Middle frontal gyrus (tissue), 1 donor: ENCODE measurements at regions not wholly inside any gene's neighbourhood (a gene's known extent, or its start where the extent isn't known, plus 50 kb on each side); places are given as distances from the start of the nearest gene placed in this dataset.
"Not testable (repeated sequence)": the region's sequence is repeated elsewhere in the genome, so short reads cannot be mapped to it uniquely, and the experiment has no call there.

Source experiments
- DNase-seq: peaks from one replicate; pipeline ENCODE4 v3.0.0-alpha.2; 2015; ENCODE audit warnings: low spot score; ENCODE audit errors: extremely low spot score

DNA sequence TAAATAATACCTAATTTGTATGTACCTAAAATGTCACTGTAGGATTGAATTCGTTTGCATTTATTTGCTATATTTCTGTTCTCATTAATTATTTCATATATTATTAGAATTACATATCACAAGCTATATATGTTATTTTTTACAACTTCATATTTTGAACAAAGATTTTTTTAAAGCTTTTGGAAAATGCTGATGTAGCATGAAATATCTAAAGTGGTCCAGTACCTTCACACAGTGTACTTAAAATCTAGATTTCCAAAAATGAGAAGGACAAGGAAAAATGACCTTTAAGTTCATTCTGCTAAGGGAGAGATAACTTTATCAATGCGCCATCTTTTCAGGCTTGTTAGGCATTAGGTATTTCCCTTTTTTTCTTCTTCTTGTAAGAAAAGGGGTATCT, 71.8 kb downstream of the LARP7 start:
- no peak for DNase-seq

DNA sequence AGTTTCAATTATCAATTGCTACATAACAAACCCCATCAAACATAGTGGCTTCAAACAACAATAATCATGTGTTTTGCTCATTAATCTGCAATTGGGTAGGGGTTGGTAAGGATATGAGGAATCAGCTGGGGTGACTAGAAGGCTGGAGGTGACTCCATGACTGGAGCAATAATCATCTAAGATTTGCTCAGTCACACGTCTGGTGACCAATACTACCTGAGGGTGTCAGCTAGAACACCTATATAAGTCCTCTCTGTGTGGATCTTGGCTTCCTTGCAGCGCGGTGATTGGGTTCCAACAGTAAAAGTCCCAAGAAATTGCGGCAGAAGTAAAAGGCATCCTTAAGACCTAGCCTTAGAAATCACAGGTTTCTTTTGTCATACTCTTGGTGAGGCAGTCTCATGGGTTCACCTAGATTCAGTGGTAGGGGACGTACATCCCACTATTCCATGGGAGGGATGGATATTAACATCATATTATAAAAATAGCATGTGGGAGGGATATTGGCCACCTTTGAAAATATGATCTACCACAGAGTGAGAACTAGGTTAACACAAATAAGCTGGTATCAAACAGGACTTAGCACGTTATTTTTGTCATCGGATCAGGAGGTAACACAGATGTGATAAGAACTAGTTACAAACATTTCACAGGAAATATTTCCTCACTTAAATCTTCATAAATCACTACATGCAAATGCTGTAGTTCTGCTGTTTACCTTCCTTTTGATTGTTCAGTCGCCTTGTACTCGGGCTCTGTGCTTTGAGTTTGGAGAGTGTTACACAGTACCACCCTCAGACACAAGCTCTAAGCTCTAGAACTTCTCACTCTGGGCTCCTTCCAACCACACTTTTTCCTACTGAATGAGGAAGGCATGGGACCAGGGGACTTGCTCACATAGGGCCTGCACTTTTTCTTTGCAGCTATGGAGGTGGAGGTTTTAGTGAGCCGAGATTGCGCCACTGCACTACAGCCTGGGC, 78.3 kb downstream of the LARP7 start:
- DNase-seq, result no peak

DNA sequence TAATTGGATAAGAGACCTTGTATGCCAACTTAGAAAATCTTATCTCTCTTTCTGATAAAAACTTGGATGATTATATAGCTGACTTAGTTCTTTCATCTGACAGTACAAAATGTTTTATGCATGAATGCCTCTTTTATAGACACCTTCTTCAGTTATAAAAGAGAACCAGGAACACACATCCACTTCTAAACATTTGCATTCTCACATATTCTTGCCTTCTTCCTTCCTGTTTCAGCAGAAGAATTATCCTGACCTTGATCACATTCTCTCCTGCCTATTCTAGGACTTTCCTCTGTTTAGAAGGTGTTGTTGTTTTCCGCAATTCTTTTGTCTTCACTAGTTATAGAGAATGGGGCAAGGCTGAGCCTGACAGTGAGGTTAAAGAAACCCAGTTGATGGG, 80.9 kb downstream of the LARP7 start:
- DNase-seq, result no peak

DNA sequence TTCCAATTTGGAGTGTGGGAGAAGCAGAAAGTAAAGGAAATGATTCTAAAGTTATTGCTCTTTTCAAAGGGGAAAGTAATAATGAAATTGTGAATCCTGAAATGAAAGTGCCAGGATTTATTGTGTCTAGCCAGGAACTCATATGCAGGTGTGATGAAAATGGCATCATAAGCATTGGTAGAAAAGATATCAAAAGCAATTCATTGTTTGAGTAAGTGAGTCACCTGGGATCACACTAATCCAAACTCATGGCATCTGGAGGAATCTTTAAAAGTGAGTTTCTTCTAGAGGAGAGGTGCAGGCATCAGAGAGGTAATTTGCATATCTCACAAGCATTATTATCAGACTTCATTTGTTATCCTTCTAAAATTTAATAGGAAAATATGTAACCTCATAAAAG, 84.7 kb downstream of the LARP7 start:
- no peak for DNase-seq

DNA sequence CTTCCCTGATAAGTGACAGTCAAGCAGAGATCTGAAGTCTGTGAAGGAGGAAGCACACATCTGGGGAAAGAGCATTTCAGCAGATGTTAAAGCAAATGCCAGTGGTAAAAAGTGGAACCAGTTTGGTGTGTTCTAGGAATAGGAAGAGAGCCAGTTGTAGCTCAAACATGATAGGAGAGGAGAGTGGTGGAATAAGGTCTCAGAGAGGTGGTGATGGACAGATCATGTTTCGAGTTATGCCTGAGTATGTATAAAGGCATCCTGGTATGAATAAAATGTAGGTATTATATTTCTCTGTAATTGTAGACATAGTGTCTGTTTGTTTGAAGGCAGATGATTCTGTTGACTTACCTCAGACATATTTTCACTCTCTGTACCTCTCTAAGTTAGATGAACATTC, 89.1 kb downstream of the LARP7 start:
- no peak for DNase-seq

DNA sequence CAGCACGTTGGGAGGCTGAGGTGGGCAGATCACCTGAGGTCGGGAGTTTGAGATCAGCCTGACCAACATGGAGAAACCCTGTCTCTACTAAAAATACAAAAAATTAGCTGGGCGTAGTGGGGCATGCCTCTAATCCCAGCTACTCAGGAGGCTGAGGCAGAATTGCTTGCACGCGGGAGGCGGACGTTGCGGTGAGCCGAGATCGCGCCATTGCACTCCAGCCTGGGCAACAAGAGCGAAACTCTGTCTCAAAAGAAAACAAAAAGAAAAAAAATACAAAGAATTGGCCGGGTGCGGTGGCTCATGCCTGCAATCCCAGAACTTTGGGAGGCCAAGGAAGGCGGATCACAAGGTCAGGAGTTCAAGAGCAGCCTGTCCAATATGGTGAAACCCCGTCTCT, 90.8 kb downstream of the LARP7 start:
- DNase-seq, result not testable (repeated sequence)

DNA sequence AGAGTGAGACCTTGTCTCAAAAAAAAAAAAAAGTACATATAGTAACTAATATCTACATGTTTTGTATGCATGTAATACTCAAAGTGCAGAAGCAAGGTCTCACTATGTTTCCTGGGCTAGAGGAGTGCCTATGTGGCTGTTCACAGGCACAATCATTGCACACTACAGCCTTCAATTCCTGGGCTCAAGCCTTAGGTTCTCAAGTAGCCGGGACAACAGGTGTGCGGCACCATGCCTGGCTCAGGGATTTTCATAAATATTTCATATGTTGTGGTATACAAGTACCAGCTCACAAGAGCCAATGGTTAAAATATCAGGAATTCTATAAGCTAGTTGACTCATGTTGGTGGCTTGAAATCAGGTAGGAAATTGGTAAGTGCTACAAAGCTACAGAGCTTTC, 94.8 kb downstream of the LARP7 start:
- DNase-seq, result no peak

DNA sequence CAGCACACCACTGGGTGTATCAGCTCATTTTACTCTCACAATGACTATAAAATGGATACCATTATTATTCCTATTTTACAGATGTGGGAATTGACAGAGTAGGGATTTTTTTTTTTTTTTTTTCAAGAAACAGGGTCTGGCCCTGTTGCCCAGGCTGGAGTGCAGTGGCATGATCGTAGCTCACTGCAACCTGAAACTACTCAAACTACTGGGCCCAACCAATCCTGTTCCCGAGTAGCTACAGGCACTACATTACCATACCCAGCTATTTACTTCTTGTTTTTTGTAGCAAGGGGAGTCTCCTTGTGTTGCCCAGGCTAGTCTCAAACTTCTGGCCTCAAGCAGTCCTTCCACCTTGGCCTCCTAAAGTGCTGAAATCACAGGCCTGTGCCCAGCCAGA, 95.2 kb downstream of the LARP7 start:
- DNase-seq, result no peak

DNA sequence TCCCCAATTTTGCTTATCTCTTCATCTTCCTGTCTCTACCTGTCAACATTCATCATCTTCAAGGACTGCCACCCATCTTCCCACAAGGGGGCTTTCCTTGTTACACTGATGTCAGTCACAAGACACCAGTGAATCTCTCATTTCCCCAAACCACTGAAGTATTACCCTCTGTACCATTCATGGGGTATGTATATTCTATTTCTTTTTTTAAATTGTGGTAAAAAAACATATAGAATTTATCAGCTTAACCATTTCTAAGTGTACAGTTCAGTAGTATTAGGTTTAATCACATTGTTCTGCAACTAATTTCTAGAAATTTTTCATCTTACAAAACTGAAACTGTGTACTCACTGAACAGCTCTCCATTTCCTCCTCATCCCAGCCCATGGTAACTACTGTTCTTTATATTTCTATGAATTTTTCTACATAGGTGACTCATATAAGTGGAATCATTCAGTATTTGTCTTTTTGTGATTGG, 98.6 kb downstream of the LARP7 start:
- DNase-seq, result no peak

DNA sequence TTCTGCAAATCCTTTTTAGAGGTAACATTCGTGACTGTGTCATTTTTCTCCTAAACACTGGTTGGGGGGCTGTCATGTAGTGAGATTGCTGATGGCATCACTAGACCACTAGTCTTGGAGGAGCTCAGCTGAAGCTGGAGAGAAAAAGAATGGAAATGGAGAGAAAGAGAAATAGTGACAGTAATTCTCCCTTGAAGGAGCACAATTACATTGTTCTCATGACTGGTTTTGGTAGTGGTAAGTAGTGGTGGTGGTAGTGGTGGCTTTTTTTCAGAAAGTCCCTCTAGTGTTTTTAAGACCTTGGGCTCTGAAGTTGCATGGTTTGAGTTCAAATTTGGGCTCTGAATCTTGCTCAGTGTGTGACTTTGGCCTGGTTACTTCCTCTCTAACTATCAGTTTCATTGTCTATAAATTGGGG, 99.8 kb downstream of the LARP7 start:
- no peak for DNase-seq

DNA sequence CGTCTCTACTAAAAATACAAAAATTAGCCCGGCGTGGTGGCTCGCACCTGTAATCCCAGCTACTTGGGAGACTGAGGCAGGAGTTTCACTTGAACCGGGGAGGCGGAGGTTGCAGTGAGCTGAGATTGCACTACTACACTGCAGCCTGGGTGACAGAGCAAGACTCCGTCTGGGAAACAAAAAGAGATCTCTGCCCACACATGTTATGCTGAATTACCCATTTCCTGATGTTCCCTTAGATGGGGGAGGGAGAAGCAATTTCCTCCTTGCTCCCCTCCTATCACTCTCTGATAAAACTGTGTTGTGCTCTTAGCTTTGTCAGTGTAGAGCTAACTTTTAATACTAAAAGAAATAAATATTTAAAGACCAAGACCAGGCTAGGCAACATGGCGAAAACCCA, 102.5 kb downstream of the LARP7 start:
- no peak for DNase-seq

DNA sequence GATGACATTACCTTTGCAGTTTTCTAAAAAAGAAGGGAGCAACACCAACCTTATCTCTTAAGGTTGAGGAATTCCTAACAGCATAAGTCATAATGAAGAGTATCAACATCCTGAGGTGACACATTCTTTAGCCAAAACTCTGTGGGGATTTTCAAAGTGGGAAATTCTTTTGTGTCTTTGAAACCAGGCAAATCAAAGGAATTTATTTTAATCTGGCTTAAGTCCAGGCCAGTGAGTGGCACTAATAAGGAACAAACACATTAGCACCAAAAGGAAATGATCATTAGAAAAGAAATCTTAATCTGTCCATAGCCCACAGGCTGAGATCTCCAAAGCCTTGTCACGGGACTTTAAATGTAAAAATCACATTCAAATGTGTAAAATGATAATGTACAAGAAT, 110.1 kb downstream of the LARP7 start:
- no peak for DNase-seq

DNA sequence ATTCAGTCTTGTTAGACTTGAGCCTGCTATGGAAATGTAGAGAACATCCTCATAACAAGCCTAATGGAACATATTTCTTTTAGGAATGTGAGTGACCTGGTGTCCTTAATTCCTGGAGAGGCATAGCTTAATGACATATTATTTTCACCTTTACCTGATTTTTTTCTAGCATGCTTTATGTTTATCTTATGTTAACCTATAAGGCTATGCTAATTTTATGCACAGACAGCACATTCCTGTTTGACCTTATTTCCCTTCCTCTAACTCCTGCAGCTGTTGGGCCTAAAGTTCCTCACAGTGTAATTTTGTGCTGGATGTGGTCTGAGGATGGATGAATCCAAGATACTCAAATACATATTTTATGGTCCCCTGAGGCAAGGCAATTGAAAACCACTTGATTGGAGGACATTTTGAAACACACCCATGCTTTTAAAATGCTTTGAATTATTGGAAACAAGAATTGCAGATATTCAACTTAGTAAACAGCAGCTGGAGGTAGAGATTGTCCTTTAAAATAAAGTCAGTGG, 111.5 kb downstream of the LARP7 start:
- DNase-seq, result no peak

DNA sequence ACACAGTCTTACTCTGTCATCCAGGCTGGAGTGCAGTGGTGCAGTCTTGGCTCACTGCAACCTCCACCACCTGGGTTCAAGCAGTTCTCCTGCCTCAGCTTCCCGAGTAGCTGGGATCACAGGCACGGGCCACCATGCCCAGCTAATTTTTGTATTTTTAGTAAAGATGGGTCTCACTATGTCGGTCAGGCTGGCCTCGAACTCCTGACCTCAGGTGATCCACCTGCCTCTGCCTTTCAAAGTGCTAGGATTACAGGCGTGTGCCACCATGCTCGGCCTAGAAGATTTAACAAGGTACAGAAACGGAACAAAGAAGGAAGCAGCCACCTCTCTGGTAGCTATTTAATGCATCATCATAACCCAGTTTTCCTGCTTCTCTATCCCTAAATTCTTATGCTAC, 113.8 kb downstream of the LARP7 start:
- DNase-seq, result not testable (repeated sequence)

DNA sequence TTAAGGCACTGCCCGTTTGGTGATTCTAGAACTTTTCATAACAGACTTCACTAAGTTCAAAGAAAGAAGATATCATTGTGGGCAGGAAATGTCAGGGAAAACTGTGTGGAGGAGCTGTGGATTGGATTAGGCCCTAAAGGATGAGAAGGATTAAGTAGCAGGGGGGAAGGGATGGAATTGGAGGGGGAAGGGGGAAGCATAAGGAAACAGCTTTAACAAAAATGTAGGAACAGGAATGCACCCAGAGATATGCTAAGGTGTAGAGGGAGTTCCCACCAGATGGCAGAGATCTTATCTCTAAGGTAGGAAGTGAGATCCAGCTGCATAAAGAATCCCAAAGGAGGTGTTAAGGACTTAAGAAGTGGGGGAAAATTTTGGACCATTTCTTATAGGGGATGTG, 114.5 kb downstream of the LARP7 start:
- DNase-seq, result no peak

DNA sequence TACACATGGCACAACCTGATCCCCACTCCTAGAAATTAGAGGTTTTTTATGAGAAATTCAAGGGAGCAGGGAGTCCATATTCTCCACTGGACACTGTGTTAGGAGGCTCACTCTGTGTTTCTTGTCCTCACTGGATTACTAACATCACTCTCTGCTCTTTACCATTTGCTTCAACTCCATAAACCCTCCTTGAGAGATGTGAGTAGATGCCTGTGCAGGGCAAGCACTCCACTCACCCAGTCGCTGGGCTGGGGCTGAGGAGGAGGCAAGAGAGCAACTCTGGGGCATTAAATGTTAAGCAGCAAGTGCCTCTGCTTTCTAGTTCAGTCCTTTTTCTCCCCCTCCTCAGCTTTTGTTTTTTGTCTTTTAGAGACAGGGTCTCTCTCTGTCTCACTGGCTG, 115.1 kb downstream of the LARP7 start:
- DNase-seq, result no peak

DNA sequence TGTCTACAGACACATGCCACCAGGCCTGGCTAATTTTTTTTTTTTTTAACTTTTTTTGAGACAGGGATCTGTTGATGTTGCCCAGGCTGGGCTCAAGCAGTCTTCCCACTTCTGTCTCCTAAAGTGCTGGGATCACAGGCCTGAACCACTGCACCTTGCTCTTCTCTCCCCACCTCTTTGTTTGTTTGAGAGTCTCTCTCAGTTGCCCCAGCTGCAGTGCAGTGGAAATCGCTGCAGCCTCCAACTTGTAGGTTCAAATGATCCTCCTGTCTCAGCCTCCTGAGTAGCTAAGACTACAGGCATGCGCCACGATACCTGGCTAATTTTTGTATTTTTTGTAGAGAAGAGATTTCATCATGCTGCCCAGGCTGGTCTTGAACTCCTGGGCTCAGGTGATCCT, 115.6 kb downstream of the LARP7 start:
- DNase-seq, result no peak

DNA sequence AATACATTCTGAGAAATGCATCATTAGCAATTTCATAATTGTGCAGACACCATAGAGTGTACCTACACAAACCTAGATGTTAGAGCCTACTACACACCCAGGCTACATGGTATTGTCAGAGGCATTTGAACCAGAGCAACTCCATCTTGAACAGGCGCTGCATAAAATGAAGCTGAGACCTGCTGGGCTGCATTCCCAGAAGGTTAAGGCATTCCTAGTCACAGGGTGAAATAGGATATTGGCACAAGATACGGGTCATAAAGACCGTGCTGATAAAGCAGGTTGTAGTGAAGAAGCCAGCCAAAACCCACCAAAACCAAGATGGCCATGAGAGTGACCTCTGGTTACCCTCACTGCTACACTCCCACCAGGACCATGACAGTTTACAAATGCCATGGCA, 116.4 kb downstream of the LARP7 start:
- no peak for DNase-seq

DNA sequence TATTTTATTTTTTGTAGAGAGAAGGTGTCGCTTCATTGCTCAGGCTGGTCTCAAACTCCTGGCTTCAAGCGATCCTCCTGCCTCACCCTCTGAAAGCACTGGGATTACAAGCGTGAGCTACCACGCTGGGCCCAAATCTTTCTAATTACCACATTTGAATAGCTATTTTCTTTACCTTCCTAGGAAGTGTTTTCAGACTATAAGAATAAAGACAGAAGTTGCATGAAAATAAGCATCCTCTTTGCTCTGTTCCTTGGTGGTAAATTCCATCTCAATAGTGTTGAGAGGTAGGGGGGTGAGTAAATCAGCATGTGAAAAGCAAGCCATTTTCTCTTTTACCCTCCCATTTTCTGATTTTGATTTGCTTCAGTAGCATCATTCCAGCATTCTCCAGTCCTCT, 122.4 kb downstream of the LARP7 start:
- DNase-seq, result no peak

DNA sequence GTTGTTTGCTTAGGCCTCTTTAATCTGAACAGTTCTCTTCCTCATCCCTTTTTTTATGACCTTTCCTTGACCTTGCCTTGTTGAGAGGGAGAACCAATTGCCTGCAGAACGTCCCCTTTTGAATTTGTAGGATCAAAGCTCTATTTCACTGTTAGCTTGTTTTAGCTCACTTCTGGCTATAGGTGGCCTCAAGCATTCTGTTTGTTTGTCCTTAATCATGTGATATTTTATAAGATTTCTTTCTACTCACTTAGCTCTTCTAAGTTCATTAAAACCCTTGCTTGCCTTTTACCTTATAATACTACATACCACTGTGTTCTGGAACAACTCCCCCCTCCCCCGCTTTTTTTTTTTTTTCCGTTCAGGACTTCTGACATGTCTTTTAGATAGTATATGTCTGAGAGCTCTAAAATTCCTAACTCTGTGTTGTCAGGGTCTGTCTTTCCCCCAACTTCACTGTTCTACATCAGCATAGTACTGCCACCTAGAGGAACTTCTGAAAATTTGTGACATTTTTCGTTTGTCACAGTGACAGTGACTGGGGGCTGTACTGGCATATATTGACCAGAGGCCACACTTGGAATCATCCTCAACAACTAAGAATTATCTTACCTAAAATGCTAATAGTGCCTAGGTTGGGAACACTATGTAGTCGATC, 128.5 kb downstream of the LARP7 start:
- DNase-seq, result no peak

DNA sequence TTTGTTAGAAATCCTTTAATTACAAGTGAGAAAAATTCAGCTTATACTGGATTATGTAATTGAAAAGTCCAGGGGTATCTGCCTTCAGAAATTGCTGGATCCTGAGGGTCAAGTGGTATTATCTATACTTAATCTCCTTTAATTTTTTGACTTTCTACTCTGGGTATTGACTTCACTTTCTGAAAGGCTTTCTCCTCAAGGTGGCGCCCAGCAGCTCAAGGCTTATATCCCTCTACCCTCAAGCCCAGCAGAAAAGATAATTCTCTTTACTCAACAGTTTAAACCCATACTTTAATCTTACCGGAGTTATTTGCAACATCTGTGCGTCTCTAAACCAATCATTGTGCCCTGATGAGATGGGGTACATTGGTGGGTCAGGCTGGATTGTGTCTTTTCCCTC, 129.5 kb downstream of the LARP7 start:
- no peak for DNase-seq

DNA sequence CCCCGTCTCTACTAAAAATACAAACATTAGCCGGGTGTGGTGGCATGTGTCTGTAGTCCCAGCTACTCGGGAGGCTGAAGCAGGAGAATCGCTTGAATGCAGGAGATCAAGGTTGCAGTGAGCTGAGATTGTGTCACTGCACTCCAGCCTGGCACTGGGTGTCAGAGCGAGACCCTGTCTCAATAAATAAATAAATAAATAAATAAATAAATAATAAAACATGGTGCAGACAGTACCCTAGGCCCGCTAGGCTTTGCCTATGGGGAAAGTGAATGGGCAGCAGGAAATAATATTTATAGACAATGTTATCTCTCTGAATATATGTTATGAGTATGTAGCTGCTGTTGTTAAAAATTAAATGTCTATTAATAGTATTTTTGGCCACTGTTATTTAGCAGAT, 130.4 kb downstream of the LARP7 start:
- no peak for DNase-seq
